ENCODE measurements at regions not wholly inside any gene's neighbourhood (a gene's known extent, or its start where the extent isn't known, plus 50 kb on each side); places are given as distances from the start of the nearest gene placed in this dataset.
"Not testable (repeated sequence)": the region's sequence is repeated elsewhere in the genome, so short reads cannot be mapped to it uniquely, and the experiment has no call there.

DNA sequence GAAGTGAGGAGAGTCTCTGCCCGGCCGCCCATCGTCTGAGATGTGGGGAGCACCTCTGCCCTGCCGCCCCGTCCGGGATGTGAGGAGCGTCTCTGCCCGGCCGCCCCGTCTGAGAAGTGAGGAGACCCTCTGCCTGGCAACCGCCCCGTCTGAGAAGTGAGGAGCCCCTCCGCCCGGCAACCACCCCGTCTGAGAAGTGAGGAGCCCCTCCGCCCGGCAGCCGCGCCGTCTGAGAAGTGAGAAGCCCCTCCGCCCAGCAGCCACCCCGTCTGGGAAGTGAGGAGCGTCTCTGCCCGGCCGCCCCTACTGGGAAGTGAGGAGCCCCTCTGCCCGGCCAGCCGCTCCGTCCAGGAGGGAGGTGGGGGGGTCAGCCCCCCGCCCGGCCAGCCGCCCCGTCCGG is 55.2 kb upstream of the CFAP126 start:
- TF ChIP-seq, protein P1, sequence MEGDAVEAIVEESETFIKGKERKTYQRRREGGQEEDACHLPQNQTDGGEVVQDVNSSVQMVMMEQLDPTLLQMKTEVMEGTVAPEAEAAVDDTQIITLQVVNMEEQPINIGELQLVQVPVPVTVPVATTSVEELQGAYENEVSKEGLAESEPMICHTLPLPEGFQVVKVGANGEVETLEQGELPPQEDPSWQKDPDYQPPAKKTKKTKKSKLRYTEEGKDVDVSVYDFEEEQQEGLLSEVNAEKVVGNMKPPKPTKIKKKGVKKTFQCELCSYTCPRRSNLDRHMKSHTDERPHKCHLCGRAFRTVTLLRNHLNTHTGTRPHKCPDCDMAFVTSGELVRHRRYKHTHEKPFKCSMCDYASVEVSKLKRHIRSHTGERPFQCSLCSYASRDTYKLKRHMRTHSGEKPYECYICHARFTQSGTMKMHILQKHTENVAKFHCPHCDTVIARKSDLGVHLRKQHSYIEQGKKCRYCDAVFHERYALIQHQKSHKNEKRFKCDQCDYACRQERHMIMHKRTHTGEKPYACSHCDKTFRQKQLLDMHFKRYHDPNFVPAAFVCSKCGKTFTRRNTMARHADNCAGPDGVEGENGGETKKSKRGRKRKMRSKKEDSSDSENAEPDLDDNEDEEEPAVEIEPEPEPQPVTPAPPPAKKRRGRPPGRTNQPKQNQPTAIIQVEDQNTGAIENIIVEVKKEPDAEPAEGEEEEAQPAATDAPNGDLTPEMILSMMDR (IDR thresholded peaks at IDR 0.05; ENCODE audit: extremely low read depth in 1 of 2, insufficient read depth in 1 of 2, low read depth in 1 of 2, low read length in 2 of 2), result not testable (repeated sequence)
- TF ChIP-seq MYC (IDR thresholded peaks at IDR 0.05; ENCODE audit: low read depth, low read length); EZH2 (IDR thresholded peaks at IDR 0.05; ENCODE audit: borderline replicate concordance, low read depth, low read length, severe bottlenecking); POLR2A (IDR thresholded peaks at IDR 0.05; ENCODE audit: low read depth, low read length): not testable (repeated sequence)
